ENCODE measurements at regions not wholly inside any gene's neighbourhood (a gene's known extent, or its start where the extent isn't known, plus 50 kb on each side); places are given as distances from the start of the nearest gene placed in this dataset.

GRCh38 chr5:148746826-148747535, 79.4 kb upstream of the ADRB2 start:
- no peaks in the 10 kb centered on the region for H3K4me1 ChIP-seq (ENCODE audit: insufficient read depth, low read length)
- TF ChIP-seq EZH2 (IDR thresholded peaks at IDR 0.05; ENCODE audit: low read length, unreplicated experiment) (no peak), EZH2phosphoT487 (IDR thresholded peaks at IDR 0.05; ENCODE audit: borderline replicate concordance, low read length) (no peak)
- no peaks in the 10 kb centered on the region for H4K20me1 ChIP-seq (ENCODE audit: low read length)
- DNase-seq (no peak), ATAC-seq (no peak)
- H3K27me3 ChIP-seq (ENCODE audit: low read length) = no peaks in the 10 kb centered on the region
- BruUV-seq (replicated peaks) = no TSS peak
- H3K4me2 ChIP-seq (ENCODE audit: low read length) = no peak overlapping the region
- H3F3A ChIP-seq (ENCODE audit: low read length, unreplicated experiment) = no peaks in the 10 kb centered on the region
- POLR2A ChIA-PET (ENCODE audit: unreplicated experiment) = no interaction called here
- H3K9me3 ChIP-seq (ENCODE audit: low read length) = no peaks in the 10 kb centered on the region
- H3K9ac ChIP-seq (ENCODE audit: low read length) = no peak overlapping the region
- no peaks in the 10 kb centered on the region for H3K79me2 ChIP-seq (ENCODE audit: low read length)
- H3K9me2 ChIP-seq (replicated peaks; ENCODE audit: low read length) = no peaks in the 10 kb centered on the region
- no peaks in the 10 kb centered on the region for H3K36me3 ChIP-seq (ENCODE audit: low read depth, low read length)
- no peak overlapping the region for H3K4me3 ChIP-seq (ENCODE audit: low read length)
- CTCF ChIA-PET = interaction anchor here (0.9 kb wide), 2 partner anchors 16 to 368 kb away, joined by 3 to 7 read pairs; no protein-coding TSS in a partner anchor
- no peak overlapping the region for H3K27ac ChIP-seq (ENCODE audit: low read length)
- intact Hi-C loops (cut with micrococcal nuclease) = no loop called here
- H2AFZ ChIP-seq (ENCODE audit: low read length) = no peak overlapping the region

GRCh38 chr5:148747536-148747906, 78.9 kb upstream of the ADRB2 start:
- H3K27me3 ChIP-seq (ENCODE audit: low read length) = no peaks in the 10 kb centered on the region
- H3F3A ChIP-seq (ENCODE audit: low read length, unreplicated experiment) = no peaks in the 10 kb centered on the region
- H2AFZ ChIP-seq (ENCODE audit: low read length) = no peak overlapping the region
- POLR2A ChIA-PET (ENCODE audit: unreplicated experiment) = no interaction called here
- no peaks in the 10 kb centered on the region for H3K9me2 ChIP-seq (replicated peaks; ENCODE audit: low read length)
- no peaks in the 10 kb centered on the region for H4K20me1 ChIP-seq (ENCODE audit: low read length)
- DNase-seq (no peak), ATAC-seq (no peak)
- intact Hi-C loops (cut with micrococcal nuclease) = no loop called here
- no peak overlapping the region for H3K4me2 ChIP-seq (ENCODE audit: low read length)
- no peaks in the 10 kb centered on the region for H3K4me1 ChIP-seq (ENCODE audit: insufficient read depth, low read length)
- no peak overlapping the region for H3K9ac ChIP-seq (ENCODE audit: low read length)
- no peaks in the 10 kb centered on the region for H3K79me2 ChIP-seq (ENCODE audit: low read length)
- no TSS peak for BruUV-seq (replicated peaks)
- TF ChIP-seq, protein P1, sequence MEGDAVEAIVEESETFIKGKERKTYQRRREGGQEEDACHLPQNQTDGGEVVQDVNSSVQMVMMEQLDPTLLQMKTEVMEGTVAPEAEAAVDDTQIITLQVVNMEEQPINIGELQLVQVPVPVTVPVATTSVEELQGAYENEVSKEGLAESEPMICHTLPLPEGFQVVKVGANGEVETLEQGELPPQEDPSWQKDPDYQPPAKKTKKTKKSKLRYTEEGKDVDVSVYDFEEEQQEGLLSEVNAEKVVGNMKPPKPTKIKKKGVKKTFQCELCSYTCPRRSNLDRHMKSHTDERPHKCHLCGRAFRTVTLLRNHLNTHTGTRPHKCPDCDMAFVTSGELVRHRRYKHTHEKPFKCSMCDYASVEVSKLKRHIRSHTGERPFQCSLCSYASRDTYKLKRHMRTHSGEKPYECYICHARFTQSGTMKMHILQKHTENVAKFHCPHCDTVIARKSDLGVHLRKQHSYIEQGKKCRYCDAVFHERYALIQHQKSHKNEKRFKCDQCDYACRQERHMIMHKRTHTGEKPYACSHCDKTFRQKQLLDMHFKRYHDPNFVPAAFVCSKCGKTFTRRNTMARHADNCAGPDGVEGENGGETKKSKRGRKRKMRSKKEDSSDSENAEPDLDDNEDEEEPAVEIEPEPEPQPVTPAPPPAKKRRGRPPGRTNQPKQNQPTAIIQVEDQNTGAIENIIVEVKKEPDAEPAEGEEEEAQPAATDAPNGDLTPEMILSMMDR (conservative IDR thresholded peaks at IDR 0.05; ENCODE audit: low read depth, low read length) = no peak
- TF ChIP-seq EZH2phosphoT487 (IDR thresholded peaks at IDR 0.05; ENCODE audit: borderline replicate concordance, low read length) = no peak
- no peak for TF ChIP-seq EZH2 (IDR thresholded peaks at IDR 0.05; ENCODE audit: low read length, unreplicated experiment)
- H3K36me3 ChIP-seq (ENCODE audit: low read depth, low read length) = no peaks in the 10 kb centered on the region
- CTCF ChIA-PET = interaction anchor here (0.9 kb wide), 1 partner anchor 16 kb away, joined by 3 read pairs; no protein-coding TSS in a partner anchor
- H3K4me3 ChIP-seq (ENCODE audit: low read length) = no peak overlapping the region
- no peak overlapping the region for H3K27ac ChIP-seq (ENCODE audit: low read length)
- H3K9me3 ChIP-seq (ENCODE audit: low read length) = no peaks in the 10 kb centered on the region

DNA sequence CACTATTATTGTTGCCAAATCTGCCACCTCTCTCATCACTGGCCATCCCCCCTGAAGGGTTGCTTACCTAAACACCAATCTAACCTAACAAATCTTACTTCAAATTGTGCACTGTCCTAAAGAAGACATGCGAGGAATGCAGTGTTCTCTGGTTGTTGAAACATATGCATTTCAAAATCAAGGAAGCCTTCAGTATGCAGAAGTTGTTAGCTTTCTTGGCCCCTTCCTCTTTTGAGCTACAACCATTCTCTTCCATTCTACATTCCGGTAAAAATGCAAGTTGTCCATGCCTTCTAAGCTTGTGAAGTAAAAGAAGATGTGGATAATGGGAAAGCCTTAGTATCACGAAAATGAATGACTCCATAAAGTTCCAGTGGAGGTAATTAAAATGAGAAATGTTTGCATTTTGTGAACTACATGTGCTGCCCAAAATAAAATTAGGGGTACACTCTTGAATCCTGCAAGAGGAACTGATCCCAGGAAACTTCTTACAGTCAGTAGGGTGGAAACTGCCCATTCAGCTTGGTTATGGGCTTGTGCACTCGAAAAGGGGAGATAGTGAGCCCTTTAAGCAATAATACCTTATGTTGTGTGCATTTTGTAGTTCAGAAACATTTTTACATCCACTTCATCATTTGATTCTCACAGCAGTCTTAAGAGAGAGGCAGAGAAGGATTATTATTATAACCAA, 77.6 kb upstream of the ADRB2 start:
- intact Hi-C loops (cut with micrococcal nuclease) = no loop called here
- ChIA-PET POLR2A (ENCODE audit: unreplicated experiment) (no interaction called here), CTCF (no interaction called here)
- no peak for TF ChIP-seq EZH2 (IDR thresholded peaks at IDR 0.05; ENCODE audit: low read length, unreplicated experiment)
- TF ChIP-seq, protein P1 (conservative IDR thresholded peaks at IDR 0.05; ENCODE audit: low read depth, low read length) = no peak
- no peak for TF ChIP-seq EZH2phosphoT487 (IDR thresholded peaks at IDR 0.05; ENCODE audit: borderline replicate concordance, low read length)
- H3K27ac ChIP-seq (ENCODE audit: low read length) = no peak overlapping the region
- ATAC-seq (no peak), DNase-seq (no peak)
- no peak overlapping the region for H3K9ac ChIP-seq (ENCODE audit: low read length)
- H3K9me3 ChIP-seq (ENCODE audit: low read length) = no peaks in the 10 kb centered on the region
- no peaks in the 10 kb centered on the region for H3K79me2 ChIP-seq (ENCODE audit: low read length)
- no peaks in the 10 kb centered on the region for H3F3A ChIP-seq (ENCODE audit: low read length, unreplicated experiment)
- H3K36me3 ChIP-seq (ENCODE audit: low read depth, low read length) = no peaks in the 10 kb centered on the region
- no peak overlapping the region for H2AFZ ChIP-seq (ENCODE audit: low read length)
- H3K4me3 ChIP-seq (ENCODE audit: low read length) = no peak overlapping the region
- H3K9me2 ChIP-seq (replicated peaks; ENCODE audit: low read length) = no peaks in the 10 kb centered on the region
- H3K27me3 ChIP-seq (ENCODE audit: low read length) = no peaks in the 10 kb centered on the region
- no TSS peak for BruUV-seq (replicated peaks)
- no peaks in the 10 kb centered on the region for H4K20me1 ChIP-seq (ENCODE audit: low read length)
- no peak overlapping the region for H3K4me2 ChIP-seq (ENCODE audit: low read length)
- H3K4me1 ChIP-seq (ENCODE audit: insufficient read depth, low read length) = no peaks in the 10 kb centered on the region
